ENCODE measurements at regions not wholly inside any gene's neighbourhood (a gene's known extent, or its start where the extent isn't known, plus 50 kb on each side); places are given as distances from the start of the nearest gene placed in this dataset.
"Not testable (repeated sequence)": the region's sequence is repeated elsewhere in the genome, so short reads cannot be mapped to it uniquely, and the experiment has no call there.

DNA sequence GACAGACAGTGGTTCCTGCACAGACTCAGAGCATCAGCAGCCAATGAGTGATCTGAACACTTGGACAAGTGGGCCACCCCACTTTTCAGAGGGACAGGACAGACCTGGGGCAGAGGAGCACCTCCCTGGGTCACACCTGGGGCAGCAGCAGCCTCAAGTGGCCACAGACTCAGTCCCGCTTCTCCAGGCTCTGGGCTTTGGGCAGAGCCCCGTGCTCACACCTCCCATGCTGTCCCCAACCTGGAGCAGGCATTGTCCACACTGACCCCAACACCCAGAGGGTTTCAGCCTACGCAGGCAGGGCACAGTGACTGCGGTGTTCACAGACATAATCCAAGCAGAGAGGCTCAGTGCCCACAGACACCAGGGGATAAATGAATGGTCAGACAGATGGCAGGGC lies 135.5 kb upstream of the SFSWAP start:
- no peak overlapping the region for H3K27ac ChIP-seq (ENCODE audit: low read depth, low read length, poor library complexity, severe bottlenecking)
- no peak for DNase-seq (ENCODE audit: low spot score)
- TF ChIP-seq EZH2 (IDR thresholded peaks at IDR 0.05; ENCODE audit: borderline replicate concordance, low read depth, low read length, poor library complexity, severe bottlenecking) = no peak
- TF ChIP-seq, protein P1, sequence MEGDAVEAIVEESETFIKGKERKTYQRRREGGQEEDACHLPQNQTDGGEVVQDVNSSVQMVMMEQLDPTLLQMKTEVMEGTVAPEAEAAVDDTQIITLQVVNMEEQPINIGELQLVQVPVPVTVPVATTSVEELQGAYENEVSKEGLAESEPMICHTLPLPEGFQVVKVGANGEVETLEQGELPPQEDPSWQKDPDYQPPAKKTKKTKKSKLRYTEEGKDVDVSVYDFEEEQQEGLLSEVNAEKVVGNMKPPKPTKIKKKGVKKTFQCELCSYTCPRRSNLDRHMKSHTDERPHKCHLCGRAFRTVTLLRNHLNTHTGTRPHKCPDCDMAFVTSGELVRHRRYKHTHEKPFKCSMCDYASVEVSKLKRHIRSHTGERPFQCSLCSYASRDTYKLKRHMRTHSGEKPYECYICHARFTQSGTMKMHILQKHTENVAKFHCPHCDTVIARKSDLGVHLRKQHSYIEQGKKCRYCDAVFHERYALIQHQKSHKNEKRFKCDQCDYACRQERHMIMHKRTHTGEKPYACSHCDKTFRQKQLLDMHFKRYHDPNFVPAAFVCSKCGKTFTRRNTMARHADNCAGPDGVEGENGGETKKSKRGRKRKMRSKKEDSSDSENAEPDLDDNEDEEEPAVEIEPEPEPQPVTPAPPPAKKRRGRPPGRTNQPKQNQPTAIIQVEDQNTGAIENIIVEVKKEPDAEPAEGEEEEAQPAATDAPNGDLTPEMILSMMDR (conservative IDR thresholded peaks at IDR 0.05; ENCODE audit: low read depth, low read length) = no peak
- intact Hi-C loops (cut with micrococcal nuclease; ENCODE audit: unreplicated experiment) = loop anchor here (10.0 kb wide), 1 partner anchor 471 kb away; no protein-coding TSS in a partner anchor
- POLR2A ChIA-PET (ENCODE audit: low non-redundant PET) = no interaction called here
- no peaks in the 10 kb centered on the region for H3K36me3 ChIP-seq (ENCODE audit: insufficient read depth, low read length, poor library complexity, severe bottlenecking)
- H3K4me1 ChIP-seq (ENCODE audit: insufficient read depth, low read length, poor library complexity, severe bottlenecking) = no peaks in the 10 kb centered on the region
- no TSS peak for BruUV-seq (replicated peaks)
- CTCF ChIA-PET = no interaction called here
- H3K9me3 ChIP-seq (ENCODE audit: low read depth, low read length, poor library complexity, severe bottlenecking) = no peaks in the 10 kb centered on the region
- no peak overlapping the region for H3K4me3 ChIP-seq (ENCODE audit: low read depth, low read length, poor library complexity, severe bottlenecking)
- H3K27me3 ChIP-seq (replicated peaks; ENCODE audit: insufficient read depth, low read depth, low read length, poor library complexity) = peaks cover 58% of the 10 kb centered on the region

DNA sequence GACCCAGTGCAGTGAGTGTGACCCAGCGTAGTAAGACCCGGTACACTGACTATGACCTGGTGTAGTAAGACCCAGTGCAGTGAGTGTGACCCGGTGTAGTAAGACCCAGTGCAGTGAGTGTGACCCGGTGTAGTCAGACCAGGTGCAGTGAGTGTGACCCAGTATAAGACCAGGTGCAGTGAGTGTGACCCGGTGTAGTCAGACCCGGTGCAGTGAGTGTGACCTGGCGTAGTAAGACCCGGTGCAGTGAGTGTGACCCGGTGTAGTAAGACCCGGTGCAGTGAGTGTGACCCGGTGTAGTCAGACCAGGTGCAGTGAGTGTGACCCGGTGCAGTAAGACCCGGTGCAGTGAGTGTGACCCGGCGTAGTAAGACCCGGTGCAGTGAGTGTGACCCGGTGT lies 134.2 kb upstream of the SFSWAP start:
- POLR2A ChIA-PET (ENCODE audit: low non-redundant PET); BruUV-seq (replicated peaks); DNase-seq (ENCODE audit: low spot score); H3K4me1 ChIP-seq (ENCODE audit: insufficient read depth, low read length, poor library complexity, severe bottlenecking); H3K9me3 ChIP-seq (ENCODE audit: low read depth, low read length, poor library complexity, severe bottlenecking); H3K4me3 ChIP-seq (ENCODE audit: low read depth, low read length, poor library complexity, severe bottlenecking); H3K36me3 ChIP-seq (ENCODE audit: insufficient read depth, low read length, poor library complexity, severe bottlenecking); CTCF ChIA-PET; H3K27ac ChIP-seq (ENCODE audit: low read depth, low read length, poor library complexity, severe bottlenecking): not testable (repeated sequence)
- intact Hi-C loops (cut with micrococcal nuclease; ENCODE audit: unreplicated experiment) = loop anchor here (10.0 kb wide), 1 partner anchor 472 kb away; no protein-coding TSS in a partner anchor
- peaks cover 50% of the 10 kb centered on the region for H3K27me3 ChIP-seq (replicated peaks; ENCODE audit: insufficient read depth, low read depth, low read length, poor library complexity)

DNA sequence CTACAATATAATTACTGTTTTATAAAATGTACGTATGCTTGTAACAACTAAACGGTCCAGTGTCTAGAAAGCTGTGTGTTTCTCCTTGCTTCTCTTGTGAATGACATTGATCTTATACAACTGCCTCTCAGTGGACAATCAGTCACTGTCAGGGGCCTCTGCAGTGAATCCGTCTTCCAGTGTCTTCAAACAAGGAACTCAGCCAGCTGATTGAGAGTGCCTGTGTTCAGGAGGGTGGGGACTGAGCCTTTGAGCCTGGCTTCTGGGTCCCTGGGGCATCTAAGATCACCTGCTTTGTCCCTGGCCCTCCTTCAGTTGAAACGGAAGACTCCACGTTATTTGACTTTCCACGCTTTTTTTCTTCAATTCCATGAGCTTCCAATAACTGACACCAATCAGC lies 133.1 kb upstream of the SFSWAP start:
- no peak overlapping the region for H3K27ac ChIP-seq (ENCODE audit: low read depth, low read length, poor library complexity, severe bottlenecking)
- no peaks in the 10 kb centered on the region for H3K9me3 ChIP-seq (ENCODE audit: low read depth, low read length, poor library complexity, severe bottlenecking)
- POLR2A ChIA-PET (ENCODE audit: low non-redundant PET) = no interaction called here
- H3K4me3 ChIP-seq (ENCODE audit: low read depth, low read length, poor library complexity, severe bottlenecking) = no peak overlapping the region
- no peak for DNase-seq (ENCODE audit: low spot score)
- intact Hi-C loops (cut with micrococcal nuclease; ENCODE audit: unreplicated experiment) = loop anchor here (10.0 kb wide), 1 partner anchor 473 kb away; no protein-coding TSS in a partner anchor
- peaks cover 41% of the 10 kb centered on the region for H3K27me3 ChIP-seq (replicated peaks; ENCODE audit: insufficient read depth, low read depth, low read length, poor library complexity)
- H3K36me3 ChIP-seq (ENCODE audit: insufficient read depth, low read length, poor library complexity, severe bottlenecking) = no peaks in the 10 kb centered on the region
- no peaks in the 10 kb centered on the region for H3K4me1 ChIP-seq (ENCODE audit: insufficient read depth, low read length, poor library complexity, severe bottlenecking)
- no TSS peak for BruUV-seq (replicated peaks)
- no peak for TF ChIP-seq EZH2 (IDR thresholded peaks at IDR 0.05; ENCODE audit: borderline replicate concordance, low read depth, low read length, poor library complexity, severe bottlenecking)
- TF ChIP-seq, protein P1 (conservative IDR thresholded peaks at IDR 0.05; ENCODE audit: low read depth, low read length) = no peak
- CTCF ChIA-PET = no interaction called here

DNA sequence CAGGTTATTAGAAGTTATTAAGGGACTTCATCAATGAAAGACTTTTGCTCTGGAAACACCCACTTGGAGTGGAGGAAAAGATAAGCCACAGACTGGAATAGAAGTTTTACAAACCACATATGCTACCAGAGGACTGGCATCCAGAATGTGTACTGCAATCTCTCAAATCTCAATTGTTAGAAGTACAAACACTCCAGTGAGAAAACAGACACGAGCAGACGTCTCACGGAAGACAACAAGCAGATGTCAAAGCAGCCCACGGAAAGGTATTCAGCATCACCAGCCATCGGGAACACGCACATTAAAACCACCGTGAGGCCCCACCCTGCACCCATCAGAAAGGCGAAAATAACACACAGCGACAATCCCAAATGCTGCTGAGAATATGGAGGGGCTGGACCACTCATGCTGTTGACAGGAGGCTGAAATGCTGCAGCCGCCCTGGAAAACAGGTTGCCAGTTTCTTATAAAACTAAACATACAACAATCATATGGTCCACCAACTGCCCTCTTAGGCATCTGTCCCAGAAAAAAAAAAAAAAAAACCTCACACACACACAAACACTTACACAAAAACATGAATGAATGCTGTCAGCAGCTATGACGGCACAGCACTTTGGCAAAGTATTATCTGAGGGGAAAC lies 131.9 kb upstream of the SFSWAP start:
- CTCF ChIA-PET = no interaction called here

More for the DNA sequence above, 131.9 kb upstream of the SFSWAP start:
- Histone ChIP-seq H3K36me3 (ENCODE audit: insufficient read depth, low read length, poor library complexity, severe bottlenecking) (no peaks in the 10 kb centered on the region), H3K27ac (ENCODE audit: low read depth, low read length, poor library complexity, severe bottlenecking) (no peak overlapping the region), H3K9me3 (ENCODE audit: low read depth, low read length, poor library complexity, severe bottlenecking) (no peaks in the 10 kb centered on the region), H3K4me1 (ENCODE audit: insufficient read depth, low read length, poor library complexity, severe bottlenecking) (no peaks in the 10 kb centered on the region), H3K4me3 (ENCODE audit: low read depth, low read length, poor library complexity, severe bottlenecking) (no peak overlapping the region), H3K27me3 (replicated peaks; ENCODE audit: insufficient read depth, low read depth, low read length, poor library complexity) (peaks cover 41% of the 10 kb centered on the region)
- POLR2A ChIA-PET (ENCODE audit: low non-redundant PET) = no interaction called here
- intact Hi-C loops (cut with micrococcal nuclease; ENCODE audit: unreplicated experiment) = loop anchor here (10.0 kb wide), 1 partner anchor 474 kb away; no protein-coding TSS in a partner anchor
- TF ChIP-seq, protein P1 (conservative IDR thresholded peaks at IDR 0.05; ENCODE audit: low read depth, low read length) = no peak
- TF ChIP-seq EZH2 (IDR thresholded peaks at IDR 0.05; ENCODE audit: borderline replicate concordance, low read depth, low read length, poor library complexity, severe bottlenecking) = no peak
- DNase-seq (ENCODE audit: low spot score) = no peak
- no TSS peak for BruUV-seq (replicated peaks)
